ENCODE measurements at regions not wholly inside any gene's neighbourhood (a gene's known extent, or its start where the extent isn't known, plus 50 kb on each side); places are given as distances from the start of the nearest gene placed in this dataset.
A peak's percentile ranks its signal among the peaks of the same experiment; 100 is the strongest.
"Not testable (repeated sequence)": the region's sequence is repeated elsewhere in the genome, so short reads cannot be mapped to it uniquely, and the experiment has no call there.

DNA sequence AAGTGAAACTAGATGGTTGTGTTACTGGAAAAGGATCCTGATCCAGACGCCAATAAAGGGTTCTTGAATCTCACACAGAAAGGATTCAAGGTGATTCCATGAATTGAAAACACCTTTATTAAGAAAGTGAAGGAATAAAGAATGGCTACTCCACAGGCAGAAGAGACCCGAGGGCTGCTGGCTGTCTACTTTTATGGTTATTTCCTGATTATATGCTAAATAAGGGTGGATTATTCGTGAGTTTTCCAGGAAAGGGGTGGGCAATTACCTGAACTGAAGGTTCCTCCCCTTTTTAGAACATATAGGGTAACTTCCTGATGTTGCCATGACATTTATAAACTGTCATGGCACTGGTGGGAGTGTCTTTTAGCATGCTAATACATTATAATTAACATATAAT lies 50.9 kb upstream of the WARS2 start:
- no peak for DNase-seq (ENCODE audit: low read depth)

DNA sequence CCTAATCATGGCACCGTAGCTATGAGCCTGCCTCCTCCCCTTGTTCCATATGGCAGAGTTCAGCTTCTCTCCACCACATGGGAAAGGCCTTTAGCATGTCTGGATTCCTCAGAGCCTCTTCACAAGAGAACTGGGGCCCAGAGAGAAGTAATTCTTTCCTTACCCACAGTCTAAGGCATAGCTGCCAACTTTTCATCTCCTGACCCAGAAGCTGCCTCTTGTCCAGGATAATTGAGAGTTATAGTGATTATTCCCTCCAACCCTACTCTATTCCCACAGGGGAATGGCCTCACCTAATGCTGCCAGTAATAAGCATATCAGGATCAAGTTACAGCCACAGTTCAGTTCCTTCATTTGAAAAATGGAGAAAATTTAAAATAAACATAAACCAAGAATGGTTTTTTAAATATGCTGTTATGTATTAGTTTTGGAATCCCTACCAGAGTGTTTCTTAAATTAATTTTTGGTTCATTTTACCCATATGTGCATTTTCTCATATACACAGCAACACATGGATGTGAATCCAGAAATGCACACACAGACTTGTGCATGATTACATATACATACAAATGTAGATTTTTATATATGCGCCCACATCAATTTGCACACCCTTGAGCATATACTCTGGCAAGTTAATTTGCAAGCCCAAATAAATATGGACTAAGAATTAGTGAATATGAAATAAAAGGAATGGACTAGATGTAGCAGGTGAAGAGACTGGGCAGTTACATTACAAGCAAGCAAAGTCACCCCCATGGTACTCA lies 63.9 kb upstream of the WARS2 start:
- DNase-seq (ENCODE audit: low read depth): no peak

DNA sequence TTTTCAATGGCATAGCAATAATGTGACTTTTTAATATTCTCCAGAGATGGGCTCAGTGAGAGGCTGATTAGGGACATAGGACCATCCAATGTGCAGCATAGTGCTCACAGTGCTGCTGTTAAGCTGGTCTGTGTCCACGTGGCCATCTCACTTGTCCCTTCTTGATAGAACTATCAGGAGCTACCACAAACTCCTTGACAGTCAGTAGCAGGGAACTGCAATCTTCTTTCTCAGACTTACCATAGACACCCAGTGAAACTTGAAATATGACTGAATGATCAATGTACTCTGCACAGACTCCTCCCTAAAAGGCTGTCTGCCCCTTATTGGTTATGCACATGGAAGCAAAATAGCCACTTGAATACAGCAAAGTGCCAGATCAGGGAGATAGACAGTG lies 64.5 kb upstream of the WARS2 start:
- no peak for DNase-seq (ENCODE audit: low read depth)

DNA sequence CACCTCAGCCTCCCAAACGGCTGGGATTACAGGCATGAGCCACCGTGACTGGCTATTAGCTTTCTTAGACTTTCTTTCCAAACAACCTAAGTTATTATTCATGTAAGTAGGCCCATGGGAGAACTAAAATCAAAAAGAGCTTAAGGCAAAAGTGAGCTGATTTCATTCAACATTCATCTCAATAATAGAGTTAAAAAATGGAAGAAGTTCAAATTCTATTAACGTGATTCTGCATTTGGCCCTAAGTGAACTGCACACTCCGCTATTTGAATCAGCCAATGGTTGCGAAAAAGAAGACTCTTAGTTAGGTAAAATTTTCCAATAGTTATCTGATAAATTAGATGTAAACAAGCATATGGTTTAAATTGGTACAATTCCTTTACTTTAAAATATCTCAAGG lies 68.6 kb upstream of the WARS2 start:
- DNase-seq (ENCODE audit: low read depth): no peak

DNA sequence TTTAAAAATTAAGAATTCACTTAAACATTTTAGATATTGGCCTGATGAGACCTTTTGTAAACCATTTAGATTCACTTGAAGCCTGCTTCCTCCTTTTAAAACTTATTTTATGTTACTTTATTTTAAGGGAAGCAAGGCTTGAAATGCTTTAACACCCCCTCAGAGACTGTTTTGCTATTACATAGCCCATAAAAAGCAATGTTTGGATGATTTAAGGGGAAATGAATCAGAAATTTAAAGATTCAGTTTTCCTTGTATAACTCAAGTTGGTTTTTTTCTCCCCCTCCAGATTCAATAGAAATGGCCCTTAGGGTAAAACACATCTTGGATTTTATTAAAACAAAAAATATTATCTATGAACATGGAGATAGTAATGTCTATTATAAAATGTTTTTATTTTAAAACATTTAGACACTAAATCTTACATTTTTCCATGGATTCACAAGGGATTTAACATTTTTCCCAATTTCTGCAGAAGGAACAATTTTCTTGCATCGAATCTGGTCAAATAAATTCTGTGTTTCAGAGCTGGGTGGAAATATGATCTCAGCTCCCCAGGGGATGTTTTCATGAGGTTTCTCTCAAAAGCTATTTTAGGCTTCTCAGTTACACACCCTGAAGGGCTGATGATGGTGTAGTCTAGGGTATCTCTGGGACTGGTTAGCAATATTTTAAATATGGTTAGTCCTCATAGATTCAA lies 69.3 kb upstream of the WARS2 start:
- peak; percentile 17 for DNase-seq (ENCODE audit: low read depth)

DNA sequence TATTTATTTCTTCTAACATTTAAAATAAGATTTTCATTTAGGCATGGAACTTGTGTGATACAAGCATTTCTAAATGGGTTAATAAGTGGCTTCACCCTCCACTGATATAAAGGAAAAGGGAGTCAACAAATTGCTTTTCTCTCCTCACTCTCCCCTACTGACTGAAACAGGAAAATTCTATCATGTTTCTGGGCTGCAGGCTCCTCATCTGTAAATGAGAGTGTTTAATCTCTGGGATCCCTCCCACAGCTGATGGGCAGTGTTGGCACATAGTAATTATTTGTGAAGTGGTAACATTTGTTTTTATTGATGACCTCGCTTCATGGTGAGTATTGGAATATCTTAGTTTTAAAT lies 69.8 kb upstream of the WARS2 start:
- DNase-seq (ENCODE audit: low read depth): no peak

DNA sequence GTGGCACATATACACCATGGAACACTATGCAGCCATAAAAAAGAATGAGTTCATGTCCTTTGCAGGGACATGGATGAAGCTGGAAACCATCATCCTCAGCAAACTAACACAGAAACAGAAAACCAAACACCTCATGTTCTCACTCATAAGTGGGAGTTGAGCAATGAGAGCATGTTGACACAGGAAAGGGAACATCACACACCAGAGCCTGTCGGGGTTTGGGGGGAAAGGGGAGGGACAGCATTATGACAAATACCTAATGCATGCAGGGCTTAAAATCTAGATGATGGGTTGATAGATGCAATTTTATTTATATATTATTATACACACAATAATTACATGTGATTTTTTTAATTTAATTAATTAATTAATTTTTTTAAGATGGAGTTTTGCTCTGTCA lies 72.8 kb upstream of the WARS2 start:
- DNase-seq (ENCODE audit: low read depth): not testable (repeated sequence)

DNA sequence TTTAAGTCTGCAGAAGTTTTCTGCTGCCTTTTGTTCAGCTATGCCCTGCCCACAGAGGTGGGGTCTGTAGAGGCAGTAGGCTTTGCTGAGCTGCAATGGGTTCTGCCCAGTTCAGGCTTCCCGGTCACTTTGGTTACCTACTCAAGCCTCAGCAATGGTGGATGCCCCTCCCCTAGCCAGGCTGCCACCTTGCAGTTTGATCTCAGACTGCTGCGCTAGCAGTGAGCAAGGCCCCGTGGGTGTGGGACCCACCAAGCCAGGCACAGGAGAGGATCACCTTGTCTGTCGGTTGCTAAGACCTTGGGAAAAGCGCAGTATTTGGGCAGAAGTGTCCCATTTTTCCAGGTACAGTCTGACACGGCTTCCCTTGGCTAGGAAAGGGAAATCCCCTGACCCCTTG lies 74.5 kb upstream of the WARS2 start:
- not testable (repeated sequence) for DNase-seq (ENCODE audit: low read depth)

DNA sequence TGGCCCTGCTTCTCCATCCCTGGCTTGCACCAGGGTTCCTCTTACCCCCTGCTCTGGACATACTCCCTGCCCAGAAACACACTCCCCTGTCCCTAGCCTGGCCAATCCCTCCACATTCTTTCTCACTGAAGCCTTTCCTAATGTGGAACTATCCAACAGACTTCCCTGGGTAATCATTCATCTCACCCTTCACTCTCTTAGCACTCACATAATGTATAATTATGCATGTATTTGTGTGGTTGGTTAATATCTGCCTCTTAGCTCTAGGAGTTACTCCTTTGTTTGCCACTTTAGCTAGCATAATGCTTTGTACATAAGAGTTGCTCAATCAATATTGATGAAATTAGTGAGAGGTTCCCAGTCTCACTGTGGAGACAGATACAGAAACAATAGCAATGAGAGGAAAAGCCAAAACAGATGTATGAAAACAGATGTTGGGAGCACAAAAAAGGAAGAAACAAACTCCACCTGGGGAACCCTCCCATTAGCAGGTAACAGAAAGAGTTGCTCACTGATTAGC lies 76.9 kb upstream of the WARS2 start:
- no peak for DNase-seq (ENCODE audit: low read depth)

DNA sequence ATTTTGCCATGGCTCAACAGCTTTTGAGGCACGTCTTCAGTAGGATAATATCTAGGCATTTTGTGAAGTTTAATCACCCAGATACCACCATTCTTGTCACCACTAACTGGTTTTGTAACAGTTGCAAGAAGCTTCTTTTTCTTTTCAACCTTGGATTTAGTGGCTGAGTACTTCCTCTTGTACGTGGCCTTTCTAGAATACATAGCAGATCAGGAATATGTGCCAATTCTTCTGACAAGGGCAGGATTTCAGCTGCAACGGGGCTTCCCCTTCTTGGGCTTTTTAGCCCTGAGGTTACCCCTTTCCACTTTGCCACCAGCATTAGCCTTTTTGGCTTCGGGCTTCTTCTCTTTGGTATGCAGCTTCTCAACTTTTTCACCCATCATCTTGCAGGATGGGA lies 79.3 kb upstream of the WARS2 start:
- no peak for DNase-seq (ENCODE audit: low read depth)

DNA sequence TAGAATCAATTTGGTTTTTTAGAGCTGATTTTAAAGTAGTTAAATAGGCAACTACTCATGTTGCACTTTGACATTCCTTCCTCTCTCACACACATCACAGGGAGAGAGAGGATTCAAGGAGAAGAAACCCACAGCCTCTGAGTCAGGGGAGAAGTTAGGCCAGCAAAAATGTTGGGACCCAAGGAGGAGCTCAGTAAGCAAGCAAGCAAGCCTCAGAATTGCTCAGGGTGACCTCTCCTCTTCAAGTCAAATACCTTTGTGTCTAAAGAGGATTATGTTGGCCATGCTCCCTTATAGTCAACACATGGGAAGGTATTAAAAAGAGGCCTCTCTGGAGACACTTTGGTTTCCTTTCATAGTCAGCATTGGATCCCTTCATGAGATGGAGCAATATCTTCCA lies 80.5 kb upstream of the WARS2 start:
- DNase-seq (ENCODE audit: low read depth): no peak

DNA sequence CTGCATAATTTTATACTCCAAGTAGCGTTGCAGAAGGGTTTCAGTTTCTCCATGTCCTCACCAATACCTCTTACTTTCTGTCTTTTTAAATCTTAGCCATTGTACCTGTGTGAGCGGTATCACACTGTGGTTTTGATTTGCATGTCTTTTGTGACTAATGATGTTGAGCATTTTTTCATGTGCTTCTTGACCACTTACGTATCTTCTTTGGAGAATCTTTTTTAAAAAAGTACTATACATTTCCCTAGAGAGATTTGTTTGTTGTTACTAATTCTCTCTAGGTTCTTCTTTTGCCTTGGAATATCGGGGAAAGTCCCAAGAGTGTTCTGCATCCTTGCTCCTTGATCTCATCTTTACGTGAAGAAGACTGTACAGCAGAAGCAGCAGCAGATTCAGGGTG lies 81.8 kb upstream of the WARS2 start:
- DNase-seq (ENCODE audit: low read depth): no peak

DNA sequence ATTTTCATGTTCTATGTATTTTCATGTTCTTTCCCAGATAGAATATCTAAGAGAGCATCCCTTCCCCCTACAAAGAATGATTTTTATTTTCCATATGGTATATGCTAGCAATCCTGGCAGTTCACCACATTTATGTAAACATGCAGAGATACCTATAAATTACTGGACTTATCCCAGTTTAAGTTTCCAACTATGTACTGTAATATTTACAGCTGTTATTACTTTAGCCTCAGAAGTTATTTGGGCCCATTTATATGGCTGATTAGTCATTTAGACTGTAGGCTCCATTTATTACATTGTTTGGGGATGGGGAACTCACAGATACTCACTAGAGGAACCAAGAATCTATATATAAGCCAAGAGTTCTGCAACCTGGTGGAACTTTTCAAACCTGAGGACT lies 84.8 kb upstream of the WARS2 start:
- no peak for DNase-seq (ENCODE audit: low read depth)

DNA sequence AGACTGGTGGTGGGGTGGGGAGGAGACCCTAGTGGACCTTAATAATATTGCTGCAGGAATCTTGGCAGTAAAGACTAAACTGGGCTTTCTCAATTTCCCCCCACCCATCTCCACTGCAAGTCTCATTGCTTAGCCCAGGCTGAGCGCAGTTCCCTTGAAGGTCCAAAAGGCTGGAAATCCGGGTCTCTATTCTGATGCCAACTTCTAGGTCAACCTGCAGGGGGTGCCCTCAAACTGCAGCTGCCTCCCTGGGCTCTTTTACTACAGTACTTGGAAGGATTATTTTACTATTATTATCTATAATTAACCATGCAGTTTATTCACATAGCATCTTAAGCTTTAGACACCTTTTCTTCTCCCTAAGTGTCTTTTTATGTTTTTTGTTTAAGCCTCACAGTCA lies 85.4 kb upstream of the WARS2 start:
- DNase-seq (ENCODE audit: low read depth): no peak

DNA sequence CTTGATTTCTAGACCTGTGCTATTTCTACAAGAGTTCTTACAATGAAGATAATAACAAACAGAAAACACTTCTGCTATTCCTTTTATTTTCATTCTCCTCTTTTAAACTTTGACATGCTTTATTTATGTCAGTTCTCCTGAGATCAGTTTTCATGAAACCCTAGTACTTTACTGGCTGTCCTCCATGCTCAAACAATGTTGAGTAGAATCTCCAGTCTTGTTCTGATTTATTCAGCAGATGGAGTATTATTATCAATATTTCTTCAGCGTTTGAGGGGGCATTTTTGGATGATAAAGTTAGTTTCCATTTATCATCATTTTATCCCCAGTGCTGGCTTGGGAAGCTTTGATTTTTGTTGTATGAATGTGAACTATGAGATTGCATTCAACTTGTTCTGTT lies 85.9 kb upstream of the WARS2 start:
- DNase-seq (ENCODE audit: low read depth): no peak

DNA sequence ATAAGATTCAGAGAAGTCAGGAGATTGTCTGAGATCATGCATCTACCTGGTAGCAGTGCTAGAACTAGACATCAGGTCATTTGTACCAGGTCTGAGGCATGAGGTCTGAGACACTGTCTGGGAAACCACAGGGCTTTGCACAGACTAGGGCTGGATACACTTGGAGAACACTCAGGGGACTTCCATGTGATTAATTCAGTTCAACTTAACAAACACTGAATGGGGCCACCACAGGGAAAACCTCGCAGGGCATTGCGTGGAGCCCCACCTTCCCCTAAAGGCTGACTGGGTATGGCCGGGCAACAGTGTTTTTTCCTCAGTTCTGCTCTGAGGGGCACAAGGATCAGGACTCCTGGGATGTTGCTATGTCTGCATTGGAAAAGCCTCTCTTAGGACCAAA lies 86.5 kb upstream of the WARS2 start:
- no peak for DNase-seq (ENCODE audit: low read depth)

DNA sequence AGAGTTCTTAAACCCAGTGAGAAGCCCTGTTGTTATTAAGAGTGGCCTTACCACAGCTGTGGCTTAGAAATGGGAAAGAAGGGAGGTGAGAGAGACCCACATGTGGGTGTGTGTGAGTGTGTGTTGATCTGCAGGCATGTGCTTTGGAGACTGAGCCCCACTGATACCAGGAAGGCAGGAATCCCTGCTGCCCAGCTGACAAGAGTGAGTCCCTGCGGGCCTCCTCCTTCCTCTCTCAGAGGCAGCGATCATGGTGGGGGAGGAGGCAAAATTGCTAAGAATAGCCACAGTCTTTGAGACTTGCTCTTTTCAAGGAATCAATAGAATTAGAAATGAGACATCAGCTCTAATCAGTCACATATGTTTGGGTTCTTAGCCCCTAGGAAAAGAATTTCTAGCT lies 87.0 kb upstream of the WARS2 start:
- no peak for DNase-seq (ENCODE audit: low read depth)

DNA sequence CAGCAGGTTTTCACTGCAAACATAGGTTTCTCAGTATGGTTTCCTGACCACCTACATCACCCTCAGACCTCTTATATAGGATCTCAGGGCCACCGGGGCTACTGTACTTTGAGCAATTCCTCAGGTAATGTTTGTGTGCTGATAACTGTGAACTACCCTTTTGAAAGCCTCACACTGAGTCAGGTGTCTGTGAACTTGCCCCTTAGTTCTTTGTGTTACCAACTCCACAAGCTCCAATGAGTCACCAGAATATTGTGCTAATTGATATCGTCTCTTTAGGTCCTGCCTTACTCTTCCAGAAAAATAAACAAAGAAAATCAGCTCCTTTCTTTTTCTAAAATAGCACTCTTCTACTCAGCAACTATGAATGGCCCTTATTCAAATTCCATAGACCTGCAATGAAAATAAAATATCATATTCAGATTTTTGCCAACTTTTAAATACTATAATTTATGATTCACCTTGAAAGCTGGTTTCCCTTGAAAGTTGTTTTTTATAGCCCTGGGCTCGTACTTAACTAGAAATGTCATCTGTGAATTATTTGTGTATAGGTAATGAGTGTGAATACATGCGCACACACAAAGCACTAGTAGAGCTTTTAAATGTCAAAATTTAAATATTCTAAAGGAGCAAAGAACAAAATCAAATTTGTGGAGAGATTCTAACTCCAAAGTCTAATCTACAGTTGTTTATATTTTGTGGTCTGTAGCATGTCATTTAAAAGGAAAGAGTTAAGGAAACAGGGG lies 88.1 kb upstream of the WARS2 start:
- no peak for DNase-seq (ENCODE audit: low read depth)

DNA sequence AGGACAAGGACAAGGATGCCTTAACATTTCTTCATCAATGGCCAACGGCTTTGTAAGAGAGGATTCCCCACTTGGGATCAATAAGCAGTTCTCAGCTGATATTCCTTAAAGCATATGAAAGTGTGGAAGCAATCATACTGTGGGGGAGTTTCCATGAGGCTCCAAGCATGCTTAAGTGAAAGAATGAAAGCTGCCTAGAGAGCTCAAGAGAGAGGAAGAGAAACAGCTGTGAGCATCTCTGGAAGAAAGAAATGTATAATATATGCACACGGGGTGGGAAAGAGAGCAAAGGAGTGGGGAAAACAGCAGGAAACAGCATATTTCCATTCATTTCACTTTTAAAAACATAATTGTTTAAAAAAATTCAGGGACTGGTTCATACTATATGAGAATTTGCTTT lies 94.7 kb upstream of the WARS2 start:
- no peak for DNase-seq (ENCODE audit: low read depth)

DNA sequence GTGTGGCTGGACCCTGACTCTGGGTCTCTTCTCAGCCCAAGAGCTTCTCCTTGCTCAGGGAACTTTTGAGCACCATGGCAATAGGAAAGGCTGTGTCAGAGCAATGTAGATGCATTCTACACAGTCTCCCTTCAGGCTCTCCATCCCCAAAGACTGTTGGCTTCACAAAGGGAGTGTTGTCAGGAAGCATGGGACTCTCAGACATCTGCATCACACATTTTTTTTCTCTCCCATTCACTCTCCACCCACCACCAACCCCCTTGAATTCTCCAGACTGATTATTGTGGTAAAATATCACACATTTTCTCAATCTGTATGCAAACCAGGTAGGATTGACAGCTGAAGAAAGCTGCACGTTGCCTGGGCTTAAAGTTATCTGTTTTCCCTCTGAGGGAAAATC lies 105.4 kb upstream of the WARS2 start:
- DNase-seq (ENCODE audit: low read depth): no peak

DNA sequence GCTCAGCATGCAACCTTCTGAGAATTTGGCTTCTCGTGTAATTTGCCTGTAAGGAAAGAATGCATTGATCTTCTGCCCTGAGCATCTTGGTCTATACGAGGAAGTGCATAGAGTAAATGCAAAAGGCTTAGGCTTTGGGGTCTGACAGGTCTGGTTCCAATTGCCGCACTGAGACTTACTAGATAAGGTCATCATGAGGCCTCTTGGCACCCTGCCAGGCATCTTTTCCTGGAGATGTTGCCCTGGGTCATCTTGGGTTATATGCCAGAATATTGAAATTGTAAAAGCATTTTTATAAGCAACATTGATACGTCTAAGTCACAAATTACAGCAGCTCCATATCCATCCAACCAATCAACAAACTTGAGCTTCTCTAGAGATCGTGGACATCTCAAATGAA lies 108.8 kb upstream of the WARS2 start:
- DNase-seq (ENCODE audit: low read depth): no peak

DNA sequence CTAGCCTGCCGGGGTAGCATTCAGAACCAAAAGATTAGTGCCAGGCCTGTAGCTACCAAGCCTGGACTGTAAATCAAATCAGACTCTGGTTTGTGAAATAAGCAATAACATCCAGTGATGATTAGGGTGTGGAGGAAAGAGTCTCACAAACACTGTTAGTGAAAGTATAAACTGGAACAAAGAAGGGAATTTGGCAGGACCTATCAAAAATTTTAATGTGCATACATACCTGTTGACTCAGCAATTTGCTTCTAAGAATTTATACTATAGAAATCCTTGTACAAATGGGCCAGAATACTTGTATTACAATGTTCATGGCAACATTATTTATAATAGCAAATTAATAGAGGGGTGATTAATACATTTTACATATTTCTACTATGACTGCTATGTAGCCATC lies 109.8 kb upstream of the WARS2 start:
- DNase-seq (ENCODE audit: low read depth): no peak

DNA sequence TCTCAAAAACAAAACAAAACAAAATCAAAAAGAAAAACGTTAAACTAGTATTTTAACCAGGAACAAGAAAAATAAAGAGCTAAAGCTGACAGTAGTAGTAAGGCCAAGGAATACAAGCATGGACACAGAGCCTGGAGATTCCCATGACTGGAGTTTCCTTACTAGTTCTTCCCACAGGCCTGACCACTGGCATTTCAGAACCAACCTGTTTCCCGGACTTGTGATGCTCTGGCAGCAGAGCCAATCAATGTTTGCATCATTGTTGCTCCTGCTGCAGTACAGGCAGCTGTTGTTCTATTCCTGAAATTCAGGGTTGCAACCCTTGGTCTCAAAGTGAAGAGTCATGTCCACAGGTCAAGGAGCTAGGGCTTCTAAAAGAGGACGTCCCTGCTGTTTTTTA lies 111.3 kb upstream of the WARS2 start:
- no peak for DNase-seq (ENCODE audit: low read depth)
